K562 (cell line): ENCODE measurements at regions not wholly inside any gene's neighbourhood (a gene's known extent, or its start where the extent isn't known, plus 50 kb on each side); places are given as distances from the start of the nearest gene placed in this dataset.

Experiments used
- ATAC-seq: fragments of 200-7000 bp; cut with Tn5 transposase; 3 replicates; pipeline ENCODE4 v1.9.1; 2020; ENCODE audit warnings: moderate library complexity
- BruUV-seq: library from RNA; stranded (reverse); fragments of 400-500 nt; replicated peaks from 2 replicates; lab custom pipeline; 2021; lab: Mats Ljungman, UMichigan
- CTCF ChIA-PET: fragments of 300-600 bp; formaldehyde crosslinking; extraction: SDS; loops from one replicate; lab custom pipeline; 2021; ENCODE audit warnings: low intra/inter-chr PET ratio; lab: Yijun Ruan, JAX
- POLR2A ChIA-PET: fragments of 300-600, 350-650 bp; sonication (Branson Sonifier 250); formaldehyde crosslinking; extraction: SDS; loops from one replicate; lab custom pipeline; 2021; ENCODE audit warnings: antibody characterized with exemption, inconsistent platforms; lab: Yijun Ruan, JAX
- DNase-seq, 4 experiments: peaks; one replicate each; pipeline versions ENCODE4 v3.0.0 to v3.0.0-alpha.2; 2011 to 2018; ENCODE audit warnings: low spot score in 3 of 4, mixed read lengths in 3 of 4; ENCODE audit errors: extremely low read depth in 1 of 4
- FAIRE-seq: peaks from 2 replicates; lab custom pipeline; 2011; peaks lifted over from hg19 to GRCh38; lab: Jason Lieb, UNC
- H2AFZ ChIP-seq: 2 replicates; pipeline ENCODE4 v1.6.0; 2011; ENCODE audit warnings: low read depth, low read length, control low read depth, inconsistent platforms
- H3K27ac ChIP-seq: fragments of 200-600 bp; 3 replicates; pipeline ENCODE4 v1.8.0; 2011; ENCODE audit warnings: low read depth, mild to moderate bottlenecking, control low read depth, inconsistent platforms, low read length, moderate library complexity, mixed read lengths; ENCODE audit errors: extremely low read depth
- H3K27me3 ChIP-seq, 2 experiments: fragments of 300-600 bp in 1 of 2; 2 replicates in 1 of 2; 3 replicates in 1 of 2; pipeline versions ENCODE4 v1.6.0 to v1.8.0; 2011; ENCODE audit warnings: inconsistent platforms in 2 of 2, low read length in 2 of 2, mild to moderate bottlenecking in 1 of 2, mixed read lengths in 1 of 2, moderate library complexity in 1 of 2; ENCODE audit not compliant: control insufficient read depth in 2 of 2, insufficient read depth in 2 of 2
- H3K36me3 ChIP-seq: fragments of 300-600 bp; 3 replicates; pipeline ENCODE4 v1.8.0; 2011; ENCODE audit warnings: mild to moderate bottlenecking, low read length, inconsistent platforms; ENCODE audit not compliant: control insufficient read depth, insufficient read depth
- H3K4me1 ChIP-seq, 2 experiments: fragments of 200-600 bp in 1 of 2; replicated peaks in 1 of 2; 2 replicates in 1 of 2; 3 replicates in 1 of 2; pipeline versions ENCODE4 v1.5.1 to v1.8.0; 2011; ENCODE audit warnings: inconsistent platforms in 2 of 2, low read length in 2 of 2, mild to moderate bottlenecking in 1 of 2, mixed read lengths in 1 of 2, moderate library complexity in 1 of 2; ENCODE audit not compliant: control insufficient read depth in 2 of 2, insufficient read depth in 2 of 2
- H3K4me2 ChIP-seq: 2 replicates; pipeline ENCODE4 v1.6.1; 2011; ENCODE audit warnings: low read length, control low read depth, inconsistent platforms, mixed read lengths; ENCODE audit not compliant: insufficient read depth
- H3K4me3 ChIP-seq: fragments of 200-600 bp; sonication (generic), shearing (Covaris generic); 2 replicates; pipeline ENCODE4 v1.5.1; 2016; ENCODE audit warnings: control low read depth, inconsistent platforms
- H3K79me2 ChIP-seq: fragments of 200-600 bp; 3 replicates; pipeline ENCODE4 v1.8.0; 2011; ENCODE audit warnings: low read length, inconsistent platforms; ENCODE audit not compliant: control insufficient read depth, insufficient read depth
- H3K9ac ChIP-seq, 2 experiments: 2 replicates each; pipeline versions ENCODE4 v1.6.0 to v1.6.1; 2011; ENCODE audit warnings: low read depth in 2 of 2, low read length in 2 of 2, control low read depth in 1 of 2, inconsistent platforms in 1 of 2, mild to moderate bottlenecking in 1 of 2, mixed read lengths in 1 of 2; ENCODE audit not compliant: insufficient read depth in 1 of 2
- H3K9me1 ChIP-seq: one replicate; pipeline ENCODE4 v1.6.0; 2011; ENCODE audit warnings: inconsistent platforms, mild to moderate bottlenecking, low read length, moderate library complexity; ENCODE audit not compliant: control insufficient read depth, insufficient read depth
- H3K9me3 ChIP-seq: replicated peaks from 2 replicates; pipeline ENCODE4 v1.5.1; 2011; ENCODE audit warnings: low read depth, low read length, inconsistent platforms; ENCODE audit not compliant: control insufficient read depth, insufficient read depth
- H4K20me1 ChIP-seq: replicated peaks from 2 replicates; pipeline ENCODE4 v1.6.1; 2011; ENCODE audit warnings: low read length, inconsistent platforms, mixed read lengths; ENCODE audit not compliant: control insufficient read depth, insufficient read depth
- ELF2 ChIP-seq: fragments of 250-450 bp; sonication (Bioruptor Pico); IDR thresholded peaks from 2 replicates; pipeline ENCODE4 v1.5.0; 2021; ENCODE audit warnings: mild to moderate bottlenecking
- HBP1 ChIP-seq: fragments of 450-650 bp; formaldehyde crosslinking; IDR thresholded peaks from 2 replicates; pipeline ENCODE4 v1.4.0; 2022; ENCODE audit warnings: missing genetic modification characterization
- HDAC3 ChIP-seq: fragments of 450-650 bp; IDR thresholded peaks from 2 replicates; pipeline ENCODE4 v1.6.1; 2018; ENCODE audit warnings: borderline replicate concordance, mild to moderate bottlenecking, moderate library complexity; ENCODE audit not compliant: partially characterized antibody
- RNF219 ChIP-seq: fragments of 250-450 bp; sonication (Bioruptor Pico); IDR thresholded peaks from 2 replicates; pipeline ENCODE4 v1.5.0; 2022; ENCODE audit warnings: mild to moderate bottlenecking
- SMARCA5 ChIP-seq: fragments of 450-650 bp; IDR thresholded peaks from 2 replicates; pipeline ENCODE4 v1.6.1; 2016
- YBX1 ChIP-seq: fragments of 450-650 bp; IDR thresholded peaks from 2 replicates; pipeline ENCODE4 v1.7.1; 2016; ENCODE audit warnings: mild to moderate bottlenecking
- ZBTB2 ChIP-seq: fragments of 450-650 bp; IDR thresholded peaks from 2 replicates; pipeline ENCODE4 v1.6.1; 2016; ENCODE audit warnings: antibody characterized with exemption
- ZC3H4 ChIP-seq: sonication (generic); formaldehyde crosslinking; IDR thresholded peaks from 2 replicates; pipeline ENCODE4 v1.9.0; 2021; ENCODE audit warnings: missing genetic modification reagents, borderline replicate concordance
- ZFP36 ChIP-seq: fragments of 150-350 bp; IDR thresholded peaks from 2 replicates; pipeline ENCODE4 v1.6.1; 2018; ENCODE audit warnings: low read length, low read depth; ENCODE audit not compliant: partially characterized antibody
- ZNF23 ChIP-seq: fragments of 250-450 bp; sonication (Bioruptor Pico); IDR thresholded peaks from 2 replicates; pipeline ENCODE4 v1.4.0; 2020; ENCODE audit warnings: mild to moderate bottlenecking
- in situ Hi-C: fragments of 300-500 bp; cut with MboI; formaldehyde crosslinking; loops from 4 replicates; pipeline ENCODE4 v1.15.0; 2018; ENCODE audit warnings: inconsistent platforms, mixed read lengths
- intact Hi-C: fragments of 100-400 bp; cut with micrococcal nuclease; formaldehyde crosslinking; loops from 2 replicates; pipeline ENCODE4 v1.14.2; 2022

GRCh38 chr7:54860003-54860775, 101.2 kb upstream of the SEC61G start (continued):
- TF ChIP-seq RNF219 (CRISPR knock-in tag), result no peak

- no TSS peak for BruUV-seq
- intact Hi-C loops (no loop called here), in situ Hi-C loops (no loop called here)
- H3K9me1 ChIP-seq, result no peaks in the 10 kb centered on the region
- H3K27me3 ChIP-seq, result peaks cover 0 to 3% of the 10 kb centered on the region in 2 experiments; a peak in 1 of 5 replicates
- ChIA-PET POLR2A (interaction anchor here (0.6 kb wide), 1 partner anchor 965 kb away, joined by 3 read pairs; no protein-coding TSS in a partner anchor), CTCF (no interaction called here)
- H2AFZ ChIP-seq, result no peak overlapping the region
- H3K27ac ChIP-seq, result no peak overlapping the region
- no peaks in the 10 kb centered on the region for H3K4me1 ChIP-seq
- FAIRE-seq, result no peak
- H3K4me2 ChIP-seq, result no peak overlapping the region
- H3K79me2 ChIP-seq, result no peaks in the 10 kb centered on the region
- no peak for DNase-seq
- H3K9me3 ChIP-seq, result no peaks in the 10 kb centered on the region
- TF ChIP-seq ZBTB2 (no peak), ZFP36 (no peak), YBX1 (no peak), SMARCA5 (no peak), ZC3H4 (CRISPR knock-in tag) (no peak), HBP1 (CRISPR knock-in tag) (no peak), ZNF23 (CRISPR knock-in tag) (no peak), HDAC3 (no peak), ELF2 (no peak)
- TF ChIP-seq, all 486 proteins: peak for 0
- no peak for ATAC-seq
- no peak overlapping the region for H3K4me3 ChIP-seq
- H3K9ac ChIP-seq, result no peak overlapping the region
- no peaks in the 10 kb centered on the region for H4K20me1 ChIP-seq
- no peaks in the 10 kb centered on the region for H3K36me3 ChIP-seq
Observed at GRCh38 chr7:54860843-54861242, 101.8 kb upstream of the SEC61G start.
